Endothelial cell of umbilical vein (primary cell): ENCODE measurements at regions not wholly inside any gene's neighbourhood (a gene's known extent, or its start where the extent isn't known, plus 50 kb on each side); places are given as distances from the start of the nearest gene placed in this dataset.

Source experiments
- BruUV-seq: library from RNA; stranded (reverse); fragments of 400-500 nt; replicated peaks from 2 replicates; lab custom pipeline; 2021; lab: Mats Ljungman, UMichigan
- CTCF ChIA-PET: fragments of 300-600, 350-600 bp; sonication (Branson Sonifier 250); formaldehyde crosslinking; loops from one replicate; lab custom pipeline; 2021; ENCODE audit warnings: antibody characterized with exemption, inconsistent platforms; lab: Charles Lee
- POLR2A ChIA-PET: fragments of 300-600, 350-600 bp; sonication (Branson Sonifier 250); formaldehyde crosslinking; loops from one replicate; lab custom pipeline; 2021; ENCODE audit warnings: antibody characterized with exemption, inconsistent platforms; lab: Charles Lee
- DNase-seq: peaks from one replicate; pipeline ENCODE4 v3.0.0-alpha.2; 2011; ENCODE audit warnings: low read depth, low spot score
- FAIRE-seq: peaks from 2 replicates; lab custom pipeline; 2011; peaks lifted over from hg19 to GRCh38; lab: Jason Lieb, UNC
- H2AFZ ChIP-seq: 2 replicates; pipeline ENCODE4 v1.6.0; 2012; ENCODE audit warnings: low read depth, low read length, control low read depth, inconsistent platforms
- H3K27ac ChIP-seq: 2 replicates; pipeline ENCODE4 v1.5.1; 2011; ENCODE audit warnings: low read depth, mild to moderate bottlenecking, control low read depth, low read length, moderate library complexity; ENCODE audit not compliant: insufficient read depth
- H3K27me3 ChIP-seq, 2 experiments: 2 replicates each; pipeline versions ENCODE4 v1.6.0 to v1.6.1; 2011; ENCODE audit warnings: low read length in 2 of 2, mixed read lengths in 1 of 2; ENCODE audit not compliant: control insufficient read depth in 2 of 2, insufficient read depth in 2 of 2
- H3K36me3 ChIP-seq, 2 experiments: 2 replicates in 1 of 2; 3 replicates in 1 of 2; pipeline ENCODE4 v1.5.1; 2011; ENCODE audit warnings: low read length in 2 of 2, mild to moderate bottlenecking in 1 of 2, moderate library complexity in 1 of 2; ENCODE audit not compliant: control insufficient read depth in 2 of 2, insufficient read depth in 2 of 2; ENCODE audit errors: extremely low read depth in 1 of 2
- H3K4me1 ChIP-seq: 3 replicates; pipeline ENCODE4 v1.5.1; 2011; ENCODE audit warnings: mild to moderate bottlenecking, low read length; ENCODE audit not compliant: control insufficient read depth, insufficient read depth; ENCODE audit errors: extremely low read depth
- H3K4me2 ChIP-seq: 2 replicates; pipeline ENCODE4 v1.6.1; 2011; ENCODE audit warnings: low read length, control low read depth, mixed read lengths; ENCODE audit not compliant: insufficient read depth
- H3K4me3 ChIP-seq, 3 experiments: fragments of 200-600 bp in 1 of 3; sonication (generic), shearing (Covaris generic) in 1 of 3; replicated peaks in 1 of 3; 2 replicates each; pipeline ENCODE4 v1.5.1; 2011 to 2016; ENCODE audit warnings: control low read depth in 3 of 3, low read length in 3 of 3, mild to moderate bottlenecking in 2 of 3, inconsistent platforms in 1 of 3, low read depth in 1 of 3, moderate library complexity in 1 of 3; ENCODE audit not compliant: insufficient read depth in 1 of 3
- H3K79me2 ChIP-seq: 2 replicates; pipeline ENCODE4 v1.6.0; 2012; ENCODE audit warnings: low read length, inconsistent platforms; ENCODE audit not compliant: control insufficient read depth, insufficient read depth
- H3K9ac ChIP-seq: replicated peaks from 2 replicates; pipeline ENCODE3; 2011; ENCODE audit warnings: low read length, control low read depth; ENCODE audit not compliant: insufficient read depth; ENCODE audit errors: extremely low read depth
- H3K9me1 ChIP-seq: replicated peaks from 3 replicates; pipeline ENCODE4 v1.6.0; 2011; ENCODE audit warnings: mild to moderate bottlenecking, low read length; ENCODE audit not compliant: control insufficient read depth, insufficient read depth; ENCODE audit errors: extremely low read depth
- H3K9me3 ChIP-seq: replicated peaks from 2 replicates; pipeline ENCODE4 v1.5.1; 2012; ENCODE audit warnings: low read length, inconsistent platforms; ENCODE audit not compliant: control insufficient read depth, insufficient read depth
- H4K20me1 ChIP-seq: replicated peaks from 2 replicates; pipeline ENCODE3; 2011; ENCODE audit warnings: mild to moderate bottlenecking, low read length; ENCODE audit not compliant: control insufficient read depth, insufficient read depth; ENCODE audit errors: extremely low read depth
- EZH2 ChIP-seq: IDR thresholded peaks from 2 replicates; pipeline ENCODE4 v1.6.1; 2012; ENCODE audit warnings: borderline replicate concordance, low read depth, mild to moderate bottlenecking, moderate library complexity, low read length, inconsistent platforms; ENCODE audit not compliant: severe bottlenecking
- FOS ChIP-seq: IDR thresholded peaks from 2 replicates; pipeline ENCODE4 v1.6.1; 2011; ENCODE audit warnings: mild to moderate bottlenecking, low read length, moderate library complexity, borderline replicate concordance; ENCODE audit not compliant: insufficient read depth
- GATA2 ChIP-seq: IDR thresholded peaks from 2 replicates; pipeline ENCODE4 v1.7.0; 2011; ENCODE audit warnings: low read depth, mild to moderate bottlenecking, moderate library complexity, mixed read lengths, low read length; ENCODE audit not compliant: insufficient read length, insufficient read depth
- JUN ChIP-seq: IDR thresholded peaks from 2 replicates; pipeline ENCODE4 v1.6.1; 2011; ENCODE audit warnings: borderline replicate concordance, low read depth; ENCODE audit not compliant: insufficient read length, insufficient read depth
- MAX ChIP-seq: IDR thresholded peaks from 2 replicates; pipeline ENCODE4 v1.6.1; 2011; ENCODE audit not compliant: insufficient read depth, insufficient read length
- POLR2AphosphoS5 ChIP-seq: IDR thresholded peaks from 2 replicates; pipeline ENCODE4 v1.6.1; 2012; ENCODE audit warnings: low read depth, mild to moderate bottlenecking, control low read depth, low read length, moderate library complexity; ENCODE audit not compliant: insufficient read depth
- dilution Hi-C: fragments of 300-500 bp; cut with MboI; formaldehyde crosslinking; loops from one replicate; pipeline ENCODE4 v1.15.0; 2019; ENCODE audit warnings: low sequenced_read_pairs; ENCODE audit not compliant: extremely low pct_ligation_motif_present
- intact Hi-C: fragments of 100-400 bp; cut with micrococcal nuclease; formaldehyde crosslinking; loops from one replicate; pipeline ENCODE4 v1.10.0; 2022
- TF ChIP-seq, protein P1 (sequence below), 2 donors: IDR thresholded peaks; 1 replicate in 1 of 2; 2 replicates in 1 of 2; pipeline ENCODE4 v1.5.1; 2011; ENCODE audit warnings: low read length in 2 of 2, mild to moderate bottlenecking in 2 of 2, moderate library complexity in 2 of 2, control low read depth in 1 of 2, inconsistent platforms in 1 of 2, low read depth in 1 of 2; ENCODE audit not compliant: insufficient read depth in 1 of 2; ENCODE audit errors: extremely low read depth in 1 of 2

DNA sequence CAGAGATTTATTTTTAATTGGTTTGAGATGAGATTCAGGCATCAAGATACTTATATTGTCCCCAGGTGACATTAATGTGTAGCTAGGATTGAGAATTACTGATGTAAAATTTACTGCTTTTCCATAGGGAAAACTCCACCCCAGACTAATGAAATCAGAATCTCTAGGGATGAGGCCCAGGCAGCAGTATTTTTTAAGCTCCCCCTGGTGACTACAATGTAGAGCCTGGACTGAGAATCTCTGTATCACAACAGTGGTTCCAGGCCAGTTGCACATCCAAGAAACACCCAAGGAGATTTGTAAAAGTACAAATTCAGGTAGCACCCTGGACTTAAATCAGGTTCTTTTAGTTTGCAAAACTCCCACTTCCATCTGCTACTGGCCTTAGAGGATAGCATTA is 185.7 kb downstream of the MARCHF11 start:
- H3K79me2 ChIP-seq: no peaks in the 10 kb centered on the region
- no peak overlapping the region for H2AFZ ChIP-seq
- H3K27me3 ChIP-seq: no peaks in the 10 kb centered on the region
- intact Hi-C loops: loop anchor here (1.0 to 10.0 kb wide), 7 partner anchors 55 to 628 kb away; partner anchors contain the start of gene FBXL7
- no peak overlapping the region for H3K9ac ChIP-seq
- H3K9me3 ChIP-seq: peaks cover 4% of the 10 kb centered on the region
- peak overlapping the region; percentile 51 for H3K4me2 ChIP-seq
- FAIRE-seq (no peak), DNase-seq (peak; percentile 37)
- peaks cover 27% of the 10 kb centered on the region for H3K4me1 ChIP-seq
- POLR2A ChIA-PET: no interaction called here
- H4K20me1 ChIP-seq: no peaks in the 10 kb centered on the region
- TF ChIP-seq JUN (no peak), GATA2 (no peak), FOS (no peak), EZH2 (no peak), MAX (no peak), POLR2AphosphoS5 (no peak)
- TF ChIP-seq, protein P1, sequence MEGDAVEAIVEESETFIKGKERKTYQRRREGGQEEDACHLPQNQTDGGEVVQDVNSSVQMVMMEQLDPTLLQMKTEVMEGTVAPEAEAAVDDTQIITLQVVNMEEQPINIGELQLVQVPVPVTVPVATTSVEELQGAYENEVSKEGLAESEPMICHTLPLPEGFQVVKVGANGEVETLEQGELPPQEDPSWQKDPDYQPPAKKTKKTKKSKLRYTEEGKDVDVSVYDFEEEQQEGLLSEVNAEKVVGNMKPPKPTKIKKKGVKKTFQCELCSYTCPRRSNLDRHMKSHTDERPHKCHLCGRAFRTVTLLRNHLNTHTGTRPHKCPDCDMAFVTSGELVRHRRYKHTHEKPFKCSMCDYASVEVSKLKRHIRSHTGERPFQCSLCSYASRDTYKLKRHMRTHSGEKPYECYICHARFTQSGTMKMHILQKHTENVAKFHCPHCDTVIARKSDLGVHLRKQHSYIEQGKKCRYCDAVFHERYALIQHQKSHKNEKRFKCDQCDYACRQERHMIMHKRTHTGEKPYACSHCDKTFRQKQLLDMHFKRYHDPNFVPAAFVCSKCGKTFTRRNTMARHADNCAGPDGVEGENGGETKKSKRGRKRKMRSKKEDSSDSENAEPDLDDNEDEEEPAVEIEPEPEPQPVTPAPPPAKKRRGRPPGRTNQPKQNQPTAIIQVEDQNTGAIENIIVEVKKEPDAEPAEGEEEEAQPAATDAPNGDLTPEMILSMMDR (IDR thresholded peaks at IDR 0.05; ENCODE audit: extremely low read depth in 1 of 2, insufficient read depth in 1 of 2, low read depth in 1 of 2, low read length in 2 of 2): peak; percentile 11 to 42
- dilution Hi-C loops: no loop called here
- peak overlapping the region; percentile 82 for H3K27ac ChIP-seq
- CTCF ChIA-PET: interaction anchor here (0.9 to 5.4 kb wide), 31 partner anchors 9 to 890 kb away, joined by 3 to 218 read pairs (median 6); partner anchors contain the start of gene FBXL7
- H3K9me1 ChIP-seq: no peaks in the 10 kb centered on the region
- no peak overlapping the region for H3K4me3 ChIP-seq
- BruUV-seq: no TSS peak
- no peaks in the 10 kb centered on the region for H3K36me3 ChIP-seq
